Psoas muscle (tissue), 7 donors: ENCODE measurements at regions not wholly inside any gene's neighbourhood (a gene's known extent, or its start where the extent isn't known, plus 50 kb on each side); places are given as distances from the start of the nearest gene placed in this dataset.

ENCODE experiments used
- ATAC-seq, 4 donors: fragments of 200-7000 bp; cut with Tn5 transposase; one replicate each; pipeline ENCODE4 v1.9.1; 2020; ENCODE audit warnings: moderate library complexity in 3 of 4, mild to moderate bottlenecking in 2 of 4
- DNase-seq, 2 donors: peaks; one replicate each; pipeline ENCODE4 v3.0.0-alpha.2; 2020
- H3K27ac ChIP-seq: fragments of 200-600 bp; one replicate; pipeline ENCODE4 v1.8.0; 2022
- H3K27me3 ChIP-seq, 3 donors: fragments of 200-600 bp in 1 of 3; one replicate each; pipeline versions ENCODE4 v1.6.1 to v1.8.0; 2013 to 2022; ENCODE audit warnings: low read length in 2 of 3, mild to moderate bottlenecking in 2 of 3, moderate library complexity in 1 of 3; ENCODE audit not compliant: insufficient read depth in 3 of 3
- H3K36me3 ChIP-seq, 2 donors: fragments of 200-600 bp in 1 of 2; one replicate each; pipeline versions ENCODE4 v1.6.1 to v1.8.0; 2013 to 2022; ENCODE audit warnings: low read depth in 1 of 2, mild to moderate bottlenecking in 1 of 2, moderate library complexity in 1 of 2; ENCODE audit not compliant: insufficient read depth in 1 of 2
- H3K4me1 ChIP-seq: fragments of 200-600 bp; one replicate; pipeline ENCODE4 v1.8.0; 2022
- H3K4me3 ChIP-seq: fragments of 200-600 bp; one replicate; pipeline ENCODE4 v1.8.0; 2022; ENCODE audit warnings: mild to moderate bottlenecking
- H3K9me3 ChIP-seq: fragments of 200-600 bp; one replicate; pipeline ENCODE4 v1.8.0; 2022
- CTCF ChIP-seq: fragments of 200-600 bp; IDR thresholded peaks from one replicate; pipeline ENCODE4 v1.8.0; 2022; ENCODE audit warnings: antibody characterized with exemption
- WGBS, 3 donors: extraction: QIAGEN DNeasy Blood & Tissue Kit; methylation state at CpG; one replicate each; pipeline versions ENCODE4 v1.1.6 to v1.1.7; 2013; 5-methylcytosine and 5-hydroxymethylcytosine counted together
- intact Hi-C, 2 donors: fragments of 100-400 bp; cut with DNase I; formaldehyde crosslinking; loops; one replicate each; pipeline versions ENCODE4 v1.11.0 to v1.14.2; 2022
- donor health status: healthy with polysubstance abuse.
- donor health status: DM: no; HTN: no; CAD: no; lungs with moderate emphysema.
- donor health status: Bipolar disorder and iron deficiency.
- donor health status: healthy.
- donor health status: DM: yes; HTN: yes; CAD: no.
- donor health status: DM: no; HTN: no; CAD: no.
- donor health status: DM: yes; HTN: yes; CAD: no.

DNA sequence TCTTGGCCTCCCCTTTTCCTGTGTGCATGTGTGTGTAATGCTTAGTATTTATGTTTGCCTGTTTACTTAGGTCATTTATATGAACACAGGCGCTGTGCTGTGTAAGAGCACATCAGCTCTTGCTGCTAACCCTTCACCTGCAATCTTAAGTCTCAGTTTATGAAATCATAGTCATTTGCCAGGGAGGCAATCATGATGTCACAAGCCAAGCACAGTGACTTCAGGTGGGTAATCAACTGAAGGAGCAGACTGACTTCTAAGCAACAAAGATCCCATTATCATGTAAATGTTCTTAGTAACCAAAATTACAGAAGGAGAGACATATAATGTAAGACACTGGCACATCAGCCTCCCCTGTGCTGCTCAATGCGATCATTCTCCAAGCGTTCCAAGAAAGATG lies 386.3 kb upstream of the MEIS1 start:
- no peaks in the 10 kb centered on the region for H3K9me3 ChIP-seq
- no peaks in the 10 kb centered on the region for H3K36me3 ChIP-seq
- no peak for TF ChIP-seq CTCF
- intact Hi-C loops = no loop called here
- ATAC-seq (no peak), DNase-seq (no peak)
- no peak overlapping the region for H3K4me3 ChIP-seq
- no peaks in the 10 kb centered on the region for H3K4me1 ChIP-seq
- H3K27me3 ChIP-seq = no peaks in the 10 kb centered on the region
- no peak overlapping the region for H3K27ac ChIP-seq
- WGBS, 3 donors = 80 to 90% (median 83%) methylated on average over 3 of the region's 3 CpGs

DNA sequence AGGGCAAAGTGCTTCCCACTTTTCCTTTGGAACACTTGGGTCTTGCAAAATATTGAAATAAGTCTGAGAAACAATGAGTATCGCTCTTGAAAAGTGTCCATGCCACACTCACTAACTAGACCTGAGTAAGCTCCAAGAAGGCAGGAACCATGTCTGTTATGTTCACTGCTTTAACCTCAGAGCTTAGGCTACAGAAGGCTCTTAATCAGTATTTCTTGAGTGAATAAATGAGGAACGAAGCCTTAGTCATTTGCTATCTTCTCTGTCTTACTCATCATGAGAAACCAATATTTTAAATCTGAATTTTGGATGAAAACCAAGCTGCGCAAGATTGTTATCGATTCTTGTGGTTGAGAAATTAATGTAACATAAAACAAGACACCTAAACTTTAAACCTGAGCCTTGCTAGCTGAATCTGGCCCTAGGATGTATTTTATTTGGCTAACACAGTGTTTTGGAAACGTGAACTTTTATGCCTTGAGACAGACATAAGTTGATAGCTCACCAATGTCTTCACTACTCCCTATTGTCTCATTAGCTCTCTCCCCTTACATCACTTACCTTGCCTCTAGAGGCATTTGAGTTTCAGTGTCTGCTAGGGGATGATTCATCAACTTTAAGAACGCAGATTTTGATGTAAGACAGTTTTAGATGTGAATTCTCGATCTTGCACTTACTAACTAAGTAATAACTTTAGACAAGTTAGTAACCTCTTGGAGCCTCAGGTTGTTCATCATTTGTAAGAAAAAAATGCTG lies 392.8 kb upstream of the MEIS1 start:
- Histone ChIP-seq H3K36me3 (no peaks in the 10 kb centered on the region), H3K27ac (no peak overlapping the region), H3K9me3 (no peaks in the 10 kb centered on the region), H3K27me3 (no peaks in the 10 kb centered on the region), H3K4me3 (no peak overlapping the region), H3K4me1 (no peaks in the 10 kb centered on the region)
- ATAC-seq (no peak), DNase-seq (no peak)
- intact Hi-C loops = no loop called here
- no peak for TF ChIP-seq CTCF
- 85 to 89% (median 87%) methylated on average over 7 of the region's 7 CpGs for WGBS, 3 donors

GRCh38 chr2:66036948-66037347 lies 398.0 kb upstream of the MEIS1 start:
- no peak overlapping the region for H3K4me3 ChIP-seq
- no peaks in the 10 kb centered on the region for H3K4me1 ChIP-seq
- H3K36me3 ChIP-seq = no peaks in the 10 kb centered on the region
- no peak overlapping the region for H3K27ac ChIP-seq
- H3K27me3 ChIP-seq = no peaks in the 10 kb centered on the region
- no peaks in the 10 kb centered on the region for H3K9me3 ChIP-seq
- no peak for TF ChIP-seq CTCF
- ATAC-seq (no peak), DNase-seq (no peak)
- 96 to 100% (median 97%) methylated on average over 1 of the region's 1 CpG for WGBS, 3 donors
- intact Hi-C loops = no loop called here

- DNase-seq (no peak), ATAC-seq (peak; percentile 67 to 94 (median 74))
- no peaks in the 10 kb centered on the region for H3K9me3 ChIP-seq
- no peak overlapping the region for H3K27ac ChIP-seq
- no peak for TF ChIP-seq CTCF
- H3K36me3 ChIP-seq = no peaks in the 10 kb centered on the region
- H3K4me1 ChIP-seq = peaks cover 7% of the 10 kb centered on the region
- H3K4me3 ChIP-seq = no peak overlapping the region
- H3K27me3 ChIP-seq = no peaks in the 10 kb centered on the region
- intact Hi-C loops = loop anchor here in 1 of 2 donors (5.0 kb wide), 1 partner anchor 1603 kb away; no protein-coding TSS in a partner anchor
Observed at GRCh38 chr2:66034467-66034866, 400.5 kb upstream of the MEIS1 start.

GRCh38 chr2:66032226-66032775 lies 402.6 kb upstream of the MEIS1 start:
- no peak overlapping the region for H3K4me3 ChIP-seq
- no peak overlapping the region for H3K27ac ChIP-seq
- H3K4me1 ChIP-seq = peaks cover 7% of the 10 kb centered on the region
- no peak for DNase-seq
- no peak for TF ChIP-seq CTCF
- no peaks in the 10 kb centered on the region for H3K36me3 ChIP-seq
- 45 to 83% (median 48%) methylated on average over 1 of the region's 1 CpG for WGBS, 3 donors
- no peaks in the 10 kb centered on the region for H3K27me3 ChIP-seq
- intact Hi-C loops = loop anchor here in 1 of 2 donors (5.0 kb wide), 1 partner anchor 1605 kb away; no protein-coding TSS in a partner anchor
- ATAC-seq = no peak
- H3K9me3 ChIP-seq = no peaks in the 10 kb centered on the region
